Neural crest cell (in vitro differentiated cells): ENCODE measurements at regions not wholly inside any gene's neighbourhood (a gene's known extent, or its start where the extent isn't known, plus 50 kb on each side); places are given as distances from the start of the nearest gene placed in this dataset.

Experiments used
- DNase-seq: peaks from one replicate; pipeline ENCODE4 v3.0.0; 2021; ENCODE audit warnings: low read depth, mixed read lengths, low spot score
- H3K27ac Mint-ChIP-seq: one replicate; pipeline ENCODE4 v1.8.0; 2021; ENCODE audit warnings: mild to moderate bottlenecking, mixed read lengths; ENCODE audit not compliant: unreplicated experiment
- H3K27me3 Mint-ChIP-seq: 2 replicates; pipeline ENCODE4 v1.8.0; 2021; ENCODE audit warnings: low read depth, mild to moderate bottlenecking, mixed read lengths
- H3K36me3 Mint-ChIP-seq: 2 replicates; pipeline ENCODE4 v1.8.0; 2021; ENCODE audit warnings: low read depth, mild to moderate bottlenecking, mixed read lengths
- H3K4me1 Mint-ChIP-seq: 2 replicates; pipeline ENCODE4 v1.8.0; 2021; ENCODE audit warnings: mixed read lengths
- H3K4me3 Mint-ChIP-seq: one replicate; pipeline ENCODE4 v1.8.0; 2021; ENCODE audit warnings: mild to moderate bottlenecking, mixed read lengths
- H3K9me3 Mint-ChIP-seq: 2 replicates; pipeline ENCODE4 v1.8.0; 2021; ENCODE audit warnings: mixed read lengths
- TF ChIP-seq, protein P1 (sequence below): fragments of 200-600 bp; sonication (generic); conservative IDR thresholded peaks from 2 replicates; pipeline ENCODE4 v1.5.0; 2021; ENCODE audit warnings: antibody characterized with exemption, mild to moderate bottlenecking

DNA sequence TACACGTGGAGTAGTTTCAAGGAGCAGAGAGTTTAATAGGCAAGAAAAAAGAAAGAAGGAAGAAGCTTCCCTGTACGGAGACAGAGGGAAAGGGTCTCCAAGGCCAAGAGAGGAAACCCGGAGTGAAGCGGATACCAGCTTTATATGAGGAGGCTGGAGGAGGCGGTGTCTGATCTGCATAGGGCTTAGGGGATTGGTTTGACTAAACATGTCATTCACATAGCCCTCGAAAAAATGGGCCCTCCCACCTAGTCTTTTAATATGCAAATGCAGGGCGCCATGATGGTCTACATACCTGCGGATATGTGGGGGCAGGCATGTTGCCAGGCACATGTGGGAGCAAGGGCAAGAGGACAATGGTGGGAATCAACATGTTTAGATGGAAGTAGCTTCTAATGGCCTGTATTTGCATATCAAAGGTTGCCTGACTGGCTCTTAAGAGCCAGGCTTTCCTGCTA is 103.1 kb upstream of the UGT8 start:
- peak overlapping the region; percentile 54 for H3K4me3 Mint-ChIP-seq
- DNase-seq: peak; percentile 4
- H3K27me3 Mint-ChIP-seq: no peaks in the 10 kb centered on the region
- peaks cover 17% of the 10 kb centered on the region for H3K4me1 Mint-ChIP-seq
- no peak overlapping the region for H3K27ac Mint-ChIP-seq
- peaks cover 7% of the 10 kb centered on the region for H3K9me3 Mint-ChIP-seq
- H3K36me3 Mint-ChIP-seq: no peaks in the 10 kb centered on the region
- TF ChIP-seq, protein P1, sequence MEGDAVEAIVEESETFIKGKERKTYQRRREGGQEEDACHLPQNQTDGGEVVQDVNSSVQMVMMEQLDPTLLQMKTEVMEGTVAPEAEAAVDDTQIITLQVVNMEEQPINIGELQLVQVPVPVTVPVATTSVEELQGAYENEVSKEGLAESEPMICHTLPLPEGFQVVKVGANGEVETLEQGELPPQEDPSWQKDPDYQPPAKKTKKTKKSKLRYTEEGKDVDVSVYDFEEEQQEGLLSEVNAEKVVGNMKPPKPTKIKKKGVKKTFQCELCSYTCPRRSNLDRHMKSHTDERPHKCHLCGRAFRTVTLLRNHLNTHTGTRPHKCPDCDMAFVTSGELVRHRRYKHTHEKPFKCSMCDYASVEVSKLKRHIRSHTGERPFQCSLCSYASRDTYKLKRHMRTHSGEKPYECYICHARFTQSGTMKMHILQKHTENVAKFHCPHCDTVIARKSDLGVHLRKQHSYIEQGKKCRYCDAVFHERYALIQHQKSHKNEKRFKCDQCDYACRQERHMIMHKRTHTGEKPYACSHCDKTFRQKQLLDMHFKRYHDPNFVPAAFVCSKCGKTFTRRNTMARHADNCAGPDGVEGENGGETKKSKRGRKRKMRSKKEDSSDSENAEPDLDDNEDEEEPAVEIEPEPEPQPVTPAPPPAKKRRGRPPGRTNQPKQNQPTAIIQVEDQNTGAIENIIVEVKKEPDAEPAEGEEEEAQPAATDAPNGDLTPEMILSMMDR: no peak

DNA sequence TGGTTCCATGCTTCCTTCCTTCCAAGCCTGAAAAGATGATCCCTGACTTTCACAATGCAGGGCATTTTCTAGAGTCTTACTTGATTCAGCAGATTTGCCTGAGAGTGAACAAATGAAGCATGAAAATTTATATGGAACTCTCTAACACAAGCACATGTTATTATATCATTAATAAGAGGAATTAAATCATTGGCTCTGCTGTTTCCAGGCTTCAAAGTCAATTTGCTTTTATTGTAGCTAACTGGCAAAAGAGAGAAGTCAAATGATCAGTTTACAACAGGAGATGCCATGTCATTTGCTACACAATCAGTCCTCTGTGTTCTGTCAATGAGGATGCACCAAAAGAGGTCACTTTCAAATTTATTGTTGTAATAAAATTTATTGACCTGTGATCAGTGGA is 101.5 kb upstream of the UGT8 start:
- no peak overlapping the region for H3K27ac Mint-ChIP-seq
- no peaks in the 10 kb centered on the region for H3K27me3 Mint-ChIP-seq
- peaks cover 26% of the 10 kb centered on the region for H3K4me1 Mint-ChIP-seq

DNA sequence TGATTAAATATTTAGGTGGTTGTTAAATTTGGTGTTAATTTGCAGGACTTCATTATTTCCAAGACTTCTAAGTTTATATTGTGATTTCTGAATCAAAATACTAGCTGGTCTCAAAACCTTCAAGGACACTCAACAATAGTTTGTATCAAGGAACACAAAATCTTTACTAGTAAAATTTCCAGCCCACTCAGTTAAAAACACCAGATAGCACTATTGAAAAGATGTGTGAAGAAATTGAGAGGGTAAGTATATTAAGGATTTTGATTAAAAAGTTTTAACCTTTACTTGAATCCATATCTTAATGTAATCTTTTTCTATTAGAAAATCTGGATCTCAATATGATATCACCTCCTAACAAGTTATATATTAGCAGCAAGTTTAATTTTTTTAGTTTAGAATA is 89.3 kb upstream of the UGT8 start:
- Mint-ChIP-seq H3K4me3 (no peak overlapping the region), H3K36me3 (no peaks in the 10 kb centered on the region), H3K9me3 (no peaks in the 10 kb centered on the region), H3K4me1 (no peaks in the 10 kb centered on the region), H3K27ac (no peak overlapping the region), H3K27me3 (no peaks in the 10 kb centered on the region)
- TF ChIP-seq, protein P1: no peak
- no peak for DNase-seq

More for the DNA sequence above, 101.5 kb upstream of the UGT8 start:
- no peak overlapping the region for H3K4me3 Mint-ChIP-seq
- no peak for DNase-seq
- TF ChIP-seq, protein P1: no peak
- H3K9me3 Mint-ChIP-seq: peaks cover 7% of the 10 kb centered on the region
- no peaks in the 10 kb centered on the region for H3K36me3 Mint-ChIP-seq

DNA sequence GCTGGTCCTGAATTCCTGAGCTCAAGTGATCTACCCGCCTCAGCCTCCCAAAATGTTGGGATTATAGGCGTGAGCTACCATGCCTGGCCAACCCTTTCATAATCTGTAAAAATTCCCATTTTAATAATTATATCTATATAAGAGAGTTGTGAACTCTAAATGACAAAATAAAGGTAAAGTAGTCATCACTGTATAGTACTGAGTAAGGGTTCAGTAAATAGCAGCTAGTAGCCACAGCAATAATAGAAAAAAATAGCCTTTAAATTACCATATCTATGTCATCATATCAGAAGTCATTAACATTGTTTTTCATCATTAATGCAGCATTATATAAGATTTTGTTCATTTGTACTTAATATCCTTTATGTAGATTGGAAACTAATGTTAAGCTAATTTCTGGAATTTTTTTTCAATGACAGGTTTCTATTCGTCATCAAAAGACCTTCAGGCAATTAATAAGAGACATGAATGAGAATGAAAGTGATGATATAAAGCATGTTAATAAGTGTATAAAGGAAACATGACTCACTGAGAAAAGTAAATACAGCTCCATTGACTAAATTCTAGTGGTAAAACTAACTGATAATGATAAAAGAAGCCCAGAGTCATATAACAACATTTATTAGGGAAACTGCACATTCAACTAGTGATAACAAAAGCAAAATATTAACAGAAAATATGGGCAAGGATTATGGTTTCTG is 85.9 kb upstream of the UGT8 start:
- H3K4me1 Mint-ChIP-seq: no peaks in the 10 kb centered on the region
- peaks cover 3% of the 10 kb centered on the region for H3K9me3 Mint-ChIP-seq
- H3K27ac Mint-ChIP-seq: no peak overlapping the region
- H3K4me3 Mint-ChIP-seq: no peak overlapping the region
- DNase-seq: no peak
- no peaks in the 10 kb centered on the region for H3K27me3 Mint-ChIP-seq
- H3K36me3 Mint-ChIP-seq: peaks cover 2% of the 10 kb centered on the region
- TF ChIP-seq, protein P1: no peak

DNA sequence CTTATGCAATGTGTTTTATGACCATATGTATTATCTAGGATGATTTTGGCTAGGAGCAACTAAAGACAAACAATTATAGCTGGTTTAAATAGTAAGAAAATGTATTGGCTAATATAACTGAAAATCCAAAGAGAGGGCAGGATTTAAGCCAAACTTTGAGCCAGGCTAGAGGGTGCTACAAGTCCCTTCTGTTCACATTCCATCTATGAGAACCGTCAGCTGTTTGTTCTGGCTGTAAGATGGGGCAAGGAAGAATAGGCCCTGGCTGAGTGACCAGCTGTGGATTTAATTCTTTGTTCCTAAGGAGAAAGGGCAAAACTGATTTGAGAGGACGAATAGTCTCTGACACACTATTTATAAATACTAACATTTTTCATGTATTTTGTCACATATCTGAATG is 79.2 kb upstream of the UGT8 start:
- Mint-ChIP-seq H3K9me3 (peaks cover 16% of the 10 kb centered on the region), H3K4me3 (no peak overlapping the region)

More for the DNA sequence above, 79.2 kb upstream of the UGT8 start:
- TF ChIP-seq, protein P1: no peak
- no peak overlapping the region for H3K27ac Mint-ChIP-seq
- no peaks in the 10 kb centered on the region for H3K27me3 Mint-ChIP-seq
- H3K4me1 Mint-ChIP-seq: no peaks in the 10 kb centered on the region
- peaks cover 12% of the 10 kb centered on the region for H3K36me3 Mint-ChIP-seq
- no peak for DNase-seq
